ENCODE measurements at regions not wholly inside any gene's neighbourhood (a gene's known extent, or its start where the extent isn't known, plus 50 kb on each side); places are given as distances from the start of the nearest gene placed in this dataset.

GRCh38 chr14:94680862-94681288, 68.7 kb downstream of the SERPINA3 start (continued):
- TF ChIP-seq ELF4 (CRISPR knock-in tag; IDR thresholded peaks at IDR 0.05), result no peak

GRCh38 chr14:94679937-94680861, 68.0 kb downstream of the SERPINA3 start:
- no peaks in the 10 kb centered on the region for H3K9me1 ChIP-seq (ENCODE audit: control insufficient read depth, insufficient read depth, low read length)
- no peak overlapping the region for H3K4me2 ChIP-seq (ENCODE audit: insufficient read depth, low read length)
- BruUV-seq (replicated peaks), result no TSS peak
- ATAC-seq, result no peak
- H3K4me3 ChIP-seq, result no peak overlapping the region
- H3K4me1 ChIP-seq (replicated peaks in 1 of 2; ENCODE audit: control insufficient read depth in 2 of 2, insufficient read depth in 2 of 2, low read length in 2 of 2), result no peaks in the 10 kb centered on the region; a peak in 1 of 5 replicates
- H4K20me1 ChIP-seq (replicated peaks; ENCODE audit: control insufficient read depth, insufficient read depth, low read length), result no peaks in the 10 kb centered on the region
- no peaks in the 10 kb centered on the region for H3K9me3 ChIP-seq (replicated peaks; ENCODE audit: control insufficient read depth, insufficient read depth, low read depth, low read length)
- peak in 2 of 4 experiments; percentile 11 for DNase-seq (ENCODE audit: extremely low read depth in 1 of 4, low spot score in 3 of 4)
- peaks cover 0 to 5% of the 10 kb centered on the region in 2 experiments; a peak in 1 of 5 replicates for H3K27me3 ChIP-seq (ENCODE audit: control insufficient read depth in 2 of 2, insufficient read depth in 2 of 2, low read length in 2 of 2)
- 4% methylated on average over 17 of the region's 19 CpGs for WGBS (ENCODE audit: insufficient coverage, low coverage, missing lambda C conversion rate)
- ChIA-PET CTCF (ENCODE audit: low intra/inter-chr PET ratio) (interaction anchor here (0.6 kb wide), 1 partner anchor 1312 kb away, joined by 3 read pairs; no protein-coding TSS in a partner anchor), POLR2A (no interaction called here)
- FAIRE-seq, result no peak
- no peak overlapping the region for H3K27ac ChIP-seq (ENCODE audit: extremely low read depth, low read depth, low read length)
- intact Hi-C loops (cut with micrococcal nuclease) (no loop called here), in situ Hi-C loops (cut with MboI) (no loop called here)
- no peaks in the 10 kb centered on the region for H3K36me3 ChIP-seq (ENCODE audit: control insufficient read depth, insufficient read depth, low read length)
- H3K9ac ChIP-seq (ENCODE audit: insufficient read depth in 1 of 2, low read depth in 2 of 2, low read length in 2 of 2), result no peak overlapping the region
- no peak overlapping the region for H2AFZ ChIP-seq (ENCODE audit: low read depth, low read length)
- H3K79me2 ChIP-seq (ENCODE audit: control insufficient read depth, insufficient read depth, low read length), result no peaks in the 10 kb centered on the region
- TF ChIP-seq USF2 (CRISPR knock-in tag; IDR thresholded peaks at IDR 0.05) (peak; percentile 24; the same call in 1 of the 2 replicates), IRF1 (CRISPR knock-in tag; IDR thresholded peaks at IDR 0.05; ENCODE audit: borderline replicate concordance) (no peak), PHB2 (IDR thresholded peaks at IDR 0.05; ENCODE audit: low read depth) (no peak), NFYB (IDR thresholded peaks at IDR 0.05; ENCODE audit: extremely low read depth, insufficient read length) (peak; percentile 52), RFX5 (IDR thresholded peaks at IDR 0.05; ENCODE audit: low read depth, low read length) (no peak), ZBED1 (IDR thresholded peaks at IDR 0.05) (no peak), ZBTB1 (CRISPR knock-in tag; IDR thresholded peaks at IDR 0.05; ENCODE audit: borderline replicate concordance, low read depth) (no peak), ZBTB2 (IDR thresholded peaks at IDR 0.05) (no peak), NCOA2 (IDR thresholded peaks at IDR 0.05; ENCODE audit: partially characterized antibody in 2 of 2) (no peak), EHMT2 (IDR thresholded peaks at IDR 0.05) (no peak), C11orf30 (IDR thresholded peaks at IDR 0.05; ENCODE audit: low read depth) (no peak)
